ENCODE measurements at regions not wholly inside any gene's neighbourhood (a gene's known extent, or its start where the extent isn't known, plus 50 kb on each side); places are given as distances from the start of the nearest gene placed in this dataset.

DNA sequence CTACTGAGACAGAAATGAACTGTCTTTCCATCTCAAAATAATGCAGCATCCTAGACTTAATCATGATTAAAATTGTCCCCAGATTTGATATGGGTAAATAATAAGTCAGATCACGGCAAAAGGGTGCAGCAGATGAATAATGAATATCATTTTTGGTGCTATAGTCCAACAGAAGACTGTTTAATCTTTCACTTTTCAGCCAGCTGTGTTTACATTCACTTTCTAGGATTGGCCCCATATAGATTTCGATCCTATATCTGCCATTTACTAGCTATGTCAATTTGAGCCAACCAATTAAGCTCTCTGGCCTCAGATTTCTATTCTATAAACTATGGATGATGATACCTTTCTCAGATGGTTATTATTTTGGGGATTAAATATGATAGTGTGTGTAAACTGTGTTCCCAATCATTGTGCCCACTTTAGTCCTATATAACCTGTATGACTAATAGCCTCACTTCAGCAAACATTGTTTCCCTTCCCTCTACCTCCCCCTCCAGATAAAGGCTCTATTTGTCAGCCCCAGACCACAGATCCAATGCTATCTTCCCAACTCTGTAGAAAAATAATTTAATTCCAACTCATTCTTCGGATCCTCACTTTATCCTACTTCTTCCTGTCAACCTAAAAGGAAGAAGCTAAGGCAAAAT lies 53.6 kb upstream of the NT5E start:
- no peak for DNase-seq (ENCODE audit: low read depth)
- TF ChIP-seq, protein P1, sequence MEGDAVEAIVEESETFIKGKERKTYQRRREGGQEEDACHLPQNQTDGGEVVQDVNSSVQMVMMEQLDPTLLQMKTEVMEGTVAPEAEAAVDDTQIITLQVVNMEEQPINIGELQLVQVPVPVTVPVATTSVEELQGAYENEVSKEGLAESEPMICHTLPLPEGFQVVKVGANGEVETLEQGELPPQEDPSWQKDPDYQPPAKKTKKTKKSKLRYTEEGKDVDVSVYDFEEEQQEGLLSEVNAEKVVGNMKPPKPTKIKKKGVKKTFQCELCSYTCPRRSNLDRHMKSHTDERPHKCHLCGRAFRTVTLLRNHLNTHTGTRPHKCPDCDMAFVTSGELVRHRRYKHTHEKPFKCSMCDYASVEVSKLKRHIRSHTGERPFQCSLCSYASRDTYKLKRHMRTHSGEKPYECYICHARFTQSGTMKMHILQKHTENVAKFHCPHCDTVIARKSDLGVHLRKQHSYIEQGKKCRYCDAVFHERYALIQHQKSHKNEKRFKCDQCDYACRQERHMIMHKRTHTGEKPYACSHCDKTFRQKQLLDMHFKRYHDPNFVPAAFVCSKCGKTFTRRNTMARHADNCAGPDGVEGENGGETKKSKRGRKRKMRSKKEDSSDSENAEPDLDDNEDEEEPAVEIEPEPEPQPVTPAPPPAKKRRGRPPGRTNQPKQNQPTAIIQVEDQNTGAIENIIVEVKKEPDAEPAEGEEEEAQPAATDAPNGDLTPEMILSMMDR (IDR thresholded peaks at IDR 0.05; ENCODE audit: low read length, missing control alignments) = no peak
- H3K4me3 ChIP-seq (replicated peaks; ENCODE audit: low read depth, low read length) = no peak overlapping the region

DNA sequence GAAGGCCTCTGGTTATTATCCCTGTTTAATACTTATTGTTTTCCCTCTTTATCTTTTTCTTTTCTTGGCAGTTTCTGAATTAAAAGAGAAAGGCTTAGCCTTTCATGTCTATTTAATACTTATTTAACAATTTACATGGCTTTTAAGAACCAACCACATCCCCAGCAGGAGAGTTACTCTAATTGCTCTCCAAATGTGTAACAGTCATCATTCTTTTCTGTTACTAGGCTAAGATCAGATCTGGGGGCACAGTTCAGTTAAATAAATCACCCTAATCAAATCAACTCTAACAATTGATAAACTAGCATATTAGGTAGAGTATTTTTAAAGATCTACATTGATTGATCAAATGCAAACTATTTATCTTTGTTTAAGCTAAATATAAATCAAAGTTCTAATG lies 54.1 kb upstream of the NT5E start:
- DNase-seq (ENCODE audit: low read depth) = no peak
- TF ChIP-seq, protein P1 (IDR thresholded peaks at IDR 0.05; ENCODE audit: low read length, missing control alignments) = no peak
- no peak overlapping the region for H3K4me3 ChIP-seq (replicated peaks; ENCODE audit: low read depth, low read length)

DNA sequence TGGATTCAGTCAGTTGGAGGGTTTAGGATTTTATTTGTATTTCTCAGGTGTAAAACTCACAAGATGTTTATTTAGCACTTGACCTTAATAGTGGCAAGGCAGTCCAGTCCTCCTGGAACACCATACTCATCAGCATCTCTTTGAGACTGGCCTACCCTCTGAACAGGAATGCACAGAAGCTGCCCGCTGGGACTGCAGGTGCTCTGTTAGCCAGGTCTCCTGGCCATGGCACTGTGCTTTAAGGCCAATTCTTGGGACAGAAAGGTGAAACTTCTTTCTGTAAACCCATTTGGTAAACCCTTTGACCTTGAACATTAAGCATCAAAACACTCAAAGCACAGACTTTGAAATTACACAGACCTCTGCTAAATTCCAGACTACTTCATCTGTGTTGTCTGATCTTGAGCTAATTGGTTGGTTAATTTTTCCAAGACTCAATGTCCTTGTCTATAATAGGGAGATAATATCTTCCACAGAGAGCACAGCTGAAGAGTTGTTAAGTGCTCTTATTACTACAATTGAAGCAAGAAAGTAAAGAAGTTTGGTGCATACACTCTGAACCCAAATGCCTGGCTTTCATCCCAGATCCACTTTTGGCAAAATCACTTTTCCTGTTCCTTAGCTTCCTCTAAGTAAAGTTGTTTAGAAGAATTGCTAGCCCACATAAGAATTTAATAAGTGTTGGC lies 54.9 kb upstream of the NT5E start:
- TF ChIP-seq, protein P1 (IDR thresholded peaks at IDR 0.05; ENCODE audit: low read length, missing control alignments) = no peak
- peak; percentile 62 for DNase-seq (ENCODE audit: low read depth)
- H3K4me3 ChIP-seq (replicated peaks; ENCODE audit: low read depth, low read length) = no peak overlapping the region

DNA sequence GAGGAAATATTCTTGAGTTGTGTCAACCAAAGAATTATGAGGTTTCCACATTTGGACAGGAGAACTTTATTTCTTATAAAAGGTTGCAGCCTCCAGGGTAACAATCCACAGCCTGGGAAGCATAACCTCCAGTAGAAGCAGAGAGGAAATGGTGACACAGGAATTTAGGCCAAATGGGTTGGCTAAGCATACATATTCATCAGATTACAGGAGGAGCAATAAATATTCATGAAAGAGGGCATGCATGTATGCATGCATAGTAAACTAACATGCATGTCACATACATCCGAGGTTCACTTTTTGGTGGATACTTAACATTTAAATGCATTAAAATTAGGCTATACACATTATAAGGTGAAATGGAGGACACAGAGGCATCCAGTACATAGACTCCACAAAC lies 55.7 kb upstream of the NT5E start:
- no peak for DNase-seq (ENCODE audit: low read depth)
- H3K4me3 ChIP-seq (replicated peaks; ENCODE audit: low read depth, low read length) = no peak overlapping the region
- TF ChIP-seq, protein P1 (IDR thresholded peaks at IDR 0.05; ENCODE audit: low read length, missing control alignments) = no peak

DNA sequence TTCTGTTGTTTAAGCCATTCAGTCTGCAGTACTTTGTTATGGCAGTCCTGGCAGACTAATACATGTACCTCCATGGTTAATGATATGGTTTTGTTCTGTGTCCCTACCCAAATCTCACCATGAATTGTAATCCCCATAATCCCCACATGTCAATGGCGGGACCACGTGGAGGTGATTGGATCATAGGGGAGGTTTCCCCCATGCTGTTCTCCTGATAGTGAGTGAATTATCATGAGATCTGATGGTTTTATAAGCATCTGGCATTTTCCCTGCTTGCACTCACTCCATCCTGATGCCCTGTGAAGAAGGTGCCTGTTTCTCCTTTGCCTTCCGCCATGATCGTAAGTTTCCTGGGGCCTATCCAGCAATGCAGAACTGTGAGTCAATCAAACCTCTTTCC lies 57.5 kb upstream of the NT5E start:
- TF ChIP-seq, protein P1 (IDR thresholded peaks at IDR 0.05; ENCODE audit: low read length, missing control alignments) = no peak
- no peak for DNase-seq (ENCODE audit: low read depth)
- H3K4me3 ChIP-seq (replicated peaks; ENCODE audit: low read depth, low read length) = no peak overlapping the region

DNA sequence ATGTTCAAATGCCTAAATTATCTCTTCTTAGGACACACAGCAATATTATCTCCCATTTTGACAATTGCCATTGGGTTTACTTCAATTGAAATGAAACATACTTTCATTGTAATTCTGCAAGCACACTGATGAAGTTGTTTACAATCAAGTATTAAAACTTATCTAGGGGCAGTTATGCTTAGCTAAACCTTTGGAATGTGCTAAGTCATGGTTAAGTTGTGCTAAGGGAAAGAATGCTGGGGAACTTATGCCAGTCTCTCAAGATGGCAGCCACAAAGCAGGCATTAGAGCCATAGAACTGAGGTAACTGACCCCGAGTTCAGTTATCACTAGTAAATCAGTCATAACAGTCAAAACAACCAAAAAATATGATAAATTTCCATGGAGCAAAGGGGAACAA lies 59.1 kb upstream of the NT5E start:
- H3K4me3 ChIP-seq (replicated peaks; ENCODE audit: low read depth, low read length) = no peak overlapping the region
- peak; percentile 68 for DNase-seq (ENCODE audit: low read depth)
- TF ChIP-seq, protein P1 (IDR thresholded peaks at IDR 0.05; ENCODE audit: low read length, missing control alignments) = no peak

All from fibroblast of pulmonary artery (primary cell).